Amniotic stem cell (primary cell): ENCODE measurements at regions not wholly inside any gene's neighbourhood (a gene's known extent, or its start where the extent isn't known, plus 50 kb on each side); places are given as distances from the start of the nearest gene placed in this dataset.

Experiments used
- DNase-seq: peaks from one replicate; lab custom pipeline; 2025; lab: John Stamatoyannopoulos, UW

DNA sequence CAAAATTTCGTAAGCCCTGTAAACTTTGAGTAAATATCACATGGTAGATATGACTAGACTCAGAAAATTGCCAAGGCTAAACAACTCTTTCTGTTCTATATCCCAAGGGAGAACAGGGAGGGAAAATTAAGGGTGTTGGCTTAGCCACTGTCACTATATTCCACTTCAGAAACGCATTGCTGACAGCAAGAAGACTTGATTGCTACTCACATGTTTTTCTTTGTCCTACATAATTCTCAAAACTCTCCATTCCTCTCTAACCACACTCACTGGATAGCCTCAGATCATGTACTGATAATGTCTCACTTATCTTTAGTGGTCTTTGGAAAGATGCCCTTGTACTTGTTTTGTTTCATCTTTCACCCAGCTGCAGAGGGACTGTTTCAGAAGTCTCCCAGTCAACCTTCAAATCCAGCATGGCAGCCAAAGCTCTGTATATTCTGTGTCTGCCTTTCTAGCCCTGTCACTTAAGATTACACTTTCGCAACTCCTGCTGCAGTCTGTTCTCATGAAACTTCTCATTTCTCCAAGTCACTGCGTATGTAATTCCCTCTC is 582.4 kb upstream of the FZD8 start:
- no peak for DNase-seq

GRCh38 chr10:36221101-36221500 is 579.0 kb upstream of the FZD8 start:
- no peak for DNase-seq

- no peak for DNase-seq
These were observed 578.1 kb upstream of the FZD8 start for GRCh38 chr10:36220151-36220550.

GRCh38 chr10:36211856-36212255 is 569.8 kb upstream of the FZD8 start:
- DNase-seq: no peak

GRCh38 chr10:36209480-36209879 is 567.4 kb upstream of the FZD8 start:
- no peak for DNase-seq

GRCh38 chr10:36202881-36203280 is 560.8 kb upstream of the FZD8 start:
- no peak for DNase-seq

GRCh38 chr10:36200577-36200976 is 558.5 kb upstream of the FZD8 start:
- DNase-seq: no peak

DNA sequence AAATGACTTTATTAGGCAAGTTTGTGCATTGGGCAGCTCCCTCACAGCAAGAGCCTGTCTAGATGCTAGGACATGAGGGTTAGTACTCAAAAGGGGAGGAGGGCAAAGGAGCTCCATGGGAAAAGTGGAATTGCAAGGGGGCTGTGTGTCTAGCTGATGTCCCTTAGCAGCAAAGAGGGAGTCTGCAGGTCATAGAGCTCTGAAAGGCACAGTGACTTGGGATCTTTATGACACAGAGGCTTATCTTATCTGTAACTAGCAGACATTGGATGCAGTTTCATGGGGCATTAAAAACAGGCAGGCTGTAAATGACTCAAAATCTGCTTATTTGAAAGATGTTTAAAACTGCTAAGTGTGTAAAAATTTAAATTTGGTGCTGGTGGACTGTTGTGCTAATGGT is 556.2 kb upstream of the FZD8 start:
- no peak for DNase-seq

GRCh38 chr10:36195364-36195763 is 553.3 kb upstream of the FZD8 start:
- no peak for DNase-seq

DNA sequence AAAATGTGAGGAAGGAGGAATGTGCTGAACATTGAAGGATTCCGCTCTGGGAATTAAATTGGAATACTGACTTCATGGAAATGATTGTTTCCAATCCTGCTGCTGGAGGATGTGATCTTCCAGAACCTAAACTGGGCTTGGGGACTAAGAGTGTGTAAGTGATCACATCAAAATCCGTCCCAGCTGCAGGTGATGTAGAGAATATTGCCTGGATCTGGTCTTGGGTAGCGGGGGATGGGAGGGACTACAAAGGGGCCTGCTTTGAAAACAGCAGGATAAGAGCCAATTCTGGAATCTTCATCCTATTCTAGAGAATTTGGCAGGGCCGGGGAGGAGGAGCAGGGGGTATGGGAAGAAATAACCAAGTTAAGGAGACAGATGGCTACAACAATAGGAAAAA is 552.2 kb upstream of the FZD8 start:
- DNase-seq: no peak

DNA sequence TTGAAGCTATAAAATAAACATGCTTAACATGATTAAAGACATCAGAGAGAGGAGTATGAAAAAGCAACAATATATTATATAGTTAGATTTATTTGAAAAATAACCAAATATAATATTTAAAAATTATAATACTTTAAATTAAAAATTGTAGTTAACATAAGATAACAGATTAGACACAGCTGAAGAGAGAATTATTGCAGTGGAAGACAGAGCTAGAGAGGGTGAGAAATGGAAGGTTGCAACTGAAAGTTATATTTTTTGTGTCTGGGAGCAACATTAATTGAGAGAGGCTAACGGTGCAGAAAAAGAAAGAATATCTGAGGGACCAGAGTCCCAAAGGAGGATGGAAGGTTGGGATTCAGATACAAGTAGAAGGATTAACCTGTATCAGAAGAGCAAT is 548.9 kb upstream of the FZD8 start:
- DNase-seq: no peak

GRCh38 chr10:36188461-36188860 is 546.4 kb upstream of the FZD8 start:
- no peak for DNase-seq

DNA sequence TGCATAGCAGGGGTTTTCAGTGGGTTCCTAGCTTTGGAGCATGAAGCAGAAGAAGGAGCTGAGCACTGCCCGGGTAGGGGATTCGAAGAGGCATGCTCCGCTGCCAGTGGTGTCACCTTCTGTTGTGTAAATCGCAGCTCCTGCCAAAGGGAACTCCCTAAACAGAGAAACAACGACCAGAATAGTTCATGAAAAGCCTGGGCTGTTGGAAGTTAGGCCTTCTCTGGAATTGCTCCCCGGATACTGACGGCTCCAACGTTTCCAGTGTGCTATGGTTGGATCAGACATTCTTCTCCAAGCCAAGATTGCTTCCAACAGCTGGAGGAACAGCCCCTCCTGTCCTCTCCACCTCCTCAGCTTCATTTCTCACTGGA is 546.0 kb upstream of the FZD8 start:
- no peak for DNase-seq

- no peak for DNase-seq
These were observed 545.4 kb upstream of the FZD8 start for GRCh38 chr10:36187380-36188079.

DNA sequence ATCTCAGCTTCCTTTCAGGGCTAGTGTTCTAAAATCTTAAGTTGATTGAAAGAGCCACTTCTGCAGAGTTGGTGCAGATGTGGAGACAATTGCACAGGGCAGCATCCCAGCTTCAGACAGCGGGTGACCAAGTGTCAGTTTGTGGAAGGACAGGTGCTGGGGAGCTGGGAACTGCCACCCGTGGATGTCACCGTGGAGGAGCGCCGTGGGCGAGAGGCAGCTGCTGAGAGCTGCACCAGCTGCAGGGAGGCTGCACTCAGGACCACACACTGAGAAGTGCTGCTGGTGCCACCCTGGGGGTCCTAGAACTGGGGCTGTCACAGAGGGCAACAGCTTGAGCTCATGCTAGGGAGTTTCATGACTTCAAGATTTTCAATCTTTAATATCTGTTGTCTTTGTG is 543.0 kb upstream of the FZD8 start:
- DNase-seq: no peak

DNA sequence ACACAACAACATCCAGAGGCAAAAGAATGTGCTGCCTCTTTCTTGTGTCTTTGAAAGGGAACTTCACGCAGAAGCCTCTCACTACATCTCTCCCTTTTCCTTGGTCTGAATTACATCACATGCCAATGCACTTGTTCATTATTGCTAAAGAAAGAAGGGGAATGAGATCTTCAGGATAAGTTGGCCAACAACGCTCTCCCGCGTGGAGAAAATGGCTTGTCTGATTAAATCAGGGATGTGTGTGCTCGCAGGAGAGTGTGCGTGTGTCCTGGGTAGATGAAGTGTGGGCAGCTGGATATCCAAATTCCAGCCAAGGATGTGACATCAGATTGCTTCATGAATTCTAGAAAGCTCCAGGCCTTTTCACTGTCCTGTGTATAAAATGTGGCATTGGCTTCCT is 541.6 kb upstream of the FZD8 start:
- no peak for DNase-seq

GRCh38 chr10:36183056-36183455 is 541.0 kb upstream of the FZD8 start:
- DNase-seq: no peak

GRCh38 chr10:36182606-36183005 is 540.5 kb upstream of the FZD8 start:
- DNase-seq: no peak

- no peak for DNase-seq
These were observed 540.1 kb upstream of the FZD8 start for GRCh38 chr10:36182179-36182566.

GRCh38 chr10:36181426-36182178 is 539.5 kb upstream of the FZD8 start:
- no peak for DNase-seq

GRCh38 chr10:36178616-36179015 is 536.5 kb upstream of the FZD8 start:
- no peak for DNase-seq

DNA sequence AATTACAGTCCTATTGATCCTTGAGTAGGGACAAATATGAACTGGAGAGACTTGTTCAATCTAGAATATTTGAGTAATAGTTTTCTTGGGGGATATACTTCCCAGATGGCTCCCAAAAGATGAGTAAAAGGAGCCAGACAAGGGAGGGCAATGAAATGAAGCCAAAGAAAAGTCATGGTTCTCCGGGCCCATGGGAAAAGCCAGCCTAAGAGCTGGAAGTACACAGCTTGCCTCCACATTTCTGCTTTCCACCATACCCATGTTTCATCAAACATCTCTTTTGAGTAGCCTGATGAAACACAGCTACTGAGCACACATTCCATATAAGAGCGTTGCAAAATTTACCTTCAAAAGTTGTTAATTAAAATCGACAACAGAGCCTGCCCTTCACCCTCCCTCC is 535.0 kb upstream of the FZD8 start:
- no peak for DNase-seq

DNA sequence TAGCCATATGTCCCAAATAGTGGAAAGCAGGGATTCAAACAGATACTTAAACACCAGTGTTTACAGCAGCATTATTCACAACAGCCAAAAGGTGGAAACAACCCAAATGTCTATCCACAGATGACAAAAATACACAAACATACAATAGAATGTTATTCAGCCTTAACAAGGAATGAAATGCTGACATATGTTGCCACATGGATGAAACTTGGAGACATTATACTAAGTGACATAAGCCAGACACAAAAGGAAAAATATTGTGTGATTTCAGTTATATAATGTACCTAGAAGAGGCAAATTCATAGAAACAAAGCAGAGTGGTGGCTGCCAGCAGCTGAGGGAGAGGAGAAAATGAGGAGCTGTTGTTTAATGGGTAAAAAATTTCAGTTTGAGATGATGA is 533.9 kb upstream of the FZD8 start:
- DNase-seq: no peak

DNA sequence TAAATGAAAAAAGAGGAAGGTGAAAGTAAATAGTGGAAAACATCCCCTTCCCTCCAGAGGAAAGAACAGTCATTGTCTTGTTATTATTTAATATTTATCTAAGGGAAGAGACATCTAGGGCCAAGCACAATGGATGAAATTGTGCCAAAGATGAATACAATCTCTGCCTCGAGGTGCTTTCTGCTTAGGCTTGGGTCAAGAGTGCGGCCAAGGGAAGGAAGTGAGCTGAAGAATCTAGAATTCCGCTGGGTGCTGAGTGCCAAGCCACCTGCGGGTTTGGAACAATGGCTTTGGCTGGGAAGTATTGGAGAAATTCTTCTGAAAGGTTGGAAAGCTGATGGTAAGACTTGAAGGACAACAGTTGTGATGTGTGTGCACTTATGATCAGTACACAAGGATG is 531.3 kb upstream of the FZD8 start:
- no peak for DNase-seq
